ENCODE measurements at regions not wholly inside any gene's neighbourhood (a gene's known extent, or its start where the extent isn't known, plus 50 kb on each side); places are given as distances from the start of the nearest gene placed in this dataset.
A peak's percentile ranks its signal among the peaks of the same experiment; 100 is the strongest.

DNA sequence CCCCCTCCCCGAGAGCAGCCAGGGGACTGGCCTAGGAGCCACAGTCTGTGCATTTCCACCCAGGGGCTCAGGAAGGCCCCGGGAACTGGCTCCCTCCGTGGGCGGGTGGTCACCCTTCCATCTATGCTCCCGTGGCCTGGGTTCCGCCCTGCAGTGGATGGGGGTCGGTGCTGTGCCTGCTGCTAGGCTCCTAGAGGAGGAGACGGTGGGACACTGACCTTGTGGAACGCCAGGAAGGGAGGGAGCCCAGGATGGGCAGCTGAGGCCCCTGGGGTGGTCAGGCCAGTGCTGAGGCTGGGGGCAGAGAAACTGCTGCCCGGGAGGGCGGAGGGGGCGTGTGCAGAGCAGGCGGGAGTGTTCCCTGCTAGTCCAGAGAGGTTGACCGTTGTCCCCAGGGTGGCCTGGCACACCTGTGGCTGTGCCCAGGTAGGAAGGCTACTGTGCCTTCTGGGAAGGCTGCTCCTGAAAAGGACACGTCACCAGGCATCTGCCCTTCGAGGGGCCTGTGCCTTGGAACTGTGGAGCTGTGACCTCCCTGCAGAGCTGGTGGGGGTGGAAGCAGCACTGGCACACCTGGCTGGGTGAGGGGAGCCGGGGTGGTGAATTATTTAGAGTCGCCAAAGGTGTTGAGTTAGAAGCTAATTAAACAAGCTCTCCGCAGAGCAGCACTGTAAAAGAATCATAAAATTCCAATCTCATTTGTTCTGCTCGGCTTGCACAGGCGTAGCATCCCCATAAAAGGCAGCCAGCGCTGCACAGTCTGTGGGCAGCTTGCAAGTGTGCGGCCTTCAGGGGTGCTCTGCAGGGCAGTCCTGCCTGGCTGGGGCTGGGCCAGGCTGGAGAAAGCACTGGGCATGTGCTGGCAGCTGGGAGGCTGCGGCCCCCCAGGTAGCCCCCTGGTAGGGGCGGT is 145.1 kb downstream of the KIF26A start:
- H3F3A ChIP-seq (ENCODE audit: insufficient read depth, low read length, poor library complexity, severe bottlenecking): no peaks in the 10 kb centered on the region
- TF ChIP-seq, protein P1, sequence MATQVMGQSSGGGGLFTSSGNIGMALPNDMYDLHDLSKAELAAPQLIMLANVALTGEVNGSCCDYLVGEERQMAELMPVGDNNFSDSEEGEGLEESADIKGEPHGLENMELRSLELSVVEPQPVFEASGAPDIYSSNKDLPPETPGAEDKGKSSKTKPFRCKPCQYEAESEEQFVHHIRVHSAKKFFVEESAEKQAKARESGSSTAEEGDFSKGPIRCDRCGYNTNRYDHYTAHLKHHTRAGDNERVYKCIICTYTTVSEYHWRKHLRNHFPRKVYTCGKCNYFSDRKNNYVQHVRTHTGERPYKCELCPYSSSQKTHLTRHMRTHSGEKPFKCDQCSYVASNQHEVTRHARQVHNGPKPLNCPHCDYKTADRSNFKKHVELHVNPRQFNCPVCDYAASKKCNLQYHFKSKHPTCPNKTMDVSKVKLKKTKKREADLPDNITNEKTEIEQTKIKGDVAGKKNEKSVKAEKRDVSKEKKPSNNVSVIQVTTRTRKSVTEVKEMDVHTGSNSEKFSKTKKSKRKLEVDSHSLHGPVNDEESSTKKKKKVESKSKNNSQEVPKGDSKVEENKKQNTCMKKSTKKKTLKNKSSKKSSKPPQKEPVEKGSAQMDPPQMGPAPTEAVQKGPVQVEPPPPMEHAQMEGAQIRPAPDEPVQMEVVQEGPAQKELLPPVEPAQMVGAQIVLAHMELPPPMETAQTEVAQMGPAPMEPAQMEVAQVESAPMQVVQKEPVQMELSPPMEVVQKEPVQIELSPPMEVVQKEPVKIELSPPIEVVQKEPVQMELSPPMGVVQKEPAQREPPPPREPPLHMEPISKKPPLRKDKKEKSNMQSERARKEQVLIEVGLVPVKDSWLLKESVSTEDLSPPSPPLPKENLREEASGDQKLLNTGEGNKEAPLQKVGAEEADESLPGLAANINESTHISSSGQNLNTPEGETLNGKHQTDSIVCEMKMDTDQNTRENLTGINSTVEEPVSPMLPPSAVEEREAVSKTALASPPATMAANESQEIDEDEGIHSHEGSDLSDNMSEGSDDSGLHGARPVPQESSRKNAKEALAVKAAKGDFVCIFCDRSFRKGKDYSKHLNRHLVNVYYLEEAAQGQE (IDR thresholded peaks at IDR 0.05; ENCODE audit: borderline replicate concordance): no peak
- TF ChIP-seq MXI1 (conservative IDR thresholded peaks at IDR 0.05; ENCODE audit: poor library complexity, severe bottlenecking) (no peak), RAD21 (conservative IDR thresholded peaks at IDR 0.05) (no peak), EP300 (conservative IDR thresholded peaks at IDR 0.05; ENCODE audit: poor library complexity, severe bottlenecking) (no peak), POLR2AphosphoS5 (IDR thresholded peaks at IDR 0.05) (no peak), EZH2 (IDR thresholded peaks at IDR 0.05; ENCODE audit: borderline replicate concordance, insufficient read depth, low read length, poor library complexity, severe bottlenecking) (no peak), TAF1 (IDR thresholded peaks at IDR 0.05; ENCODE audit: low read depth) (no peak), SMC3 (conservative IDR thresholded peaks at IDR 0.05; ENCODE audit: poor library complexity) (no peak), CTCF (IDR thresholded peaks at IDR 0.05; ENCODE audit: poor library complexity, severe bottlenecking) (no peak)
- H2AFZ ChIP-seq (ENCODE audit: low read depth, low read length): no peak overlapping the region
- no peaks in the 10 kb centered on the region for H3K9me3 ChIP-seq (ENCODE audit: low read length)
- H3K79me2 ChIP-seq (replicated peaks; ENCODE audit: insufficient read depth, low read length): no peaks in the 10 kb centered on the region
- peak overlapping the region; percentile 64 for H3K27ac ChIP-seq (ENCODE audit: low read length)
- H3K9ac ChIP-seq (ENCODE audit: low read length): peak overlapping the region; percentile 43
- no peak overlapping the region for H3K4me2 ChIP-seq (ENCODE audit: low read length)
- no peaks in the 10 kb centered on the region for H3K36me3 ChIP-seq (ENCODE audit: insufficient read depth, low read length)
- H4K20me1 ChIP-seq (ENCODE audit: insufficient read depth): no peaks in the 10 kb centered on the region
- H3K4me3 ChIP-seq (ENCODE audit: low read length): no peak overlapping the region
- no peaks in the 10 kb centered on the region for H3K9me2 ChIP-seq (ENCODE audit: insufficient read depth, low read length)
- H3K27me3 ChIP-seq (ENCODE audit: insufficient read depth, low read depth, low read length): no peaks in the 10 kb centered on the region

GRCh38 chr14:104284107-104284592 is 145.8 kb downstream of the KIF26A start:
- no peak overlapping the region for H2AFZ ChIP-seq (ENCODE audit: low read depth, low read length)
- no peaks in the 10 kb centered on the region for H4K20me1 ChIP-seq (ENCODE audit: insufficient read depth)
- no peak overlapping the region for H3K4me2 ChIP-seq (ENCODE audit: low read length)
- no peaks in the 10 kb centered on the region for H3F3A ChIP-seq (ENCODE audit: insufficient read depth, low read length, poor library complexity, severe bottlenecking)
- TF ChIP-seq POLR2AphosphoS5 (IDR thresholded peaks at IDR 0.05): no peak
- no peak for TF ChIP-seq EZH2 (IDR thresholded peaks at IDR 0.05; ENCODE audit: borderline replicate concordance, insufficient read depth, low read length, poor library complexity, severe bottlenecking)
- TF ChIP-seq TAF1 (IDR thresholded peaks at IDR 0.05; ENCODE audit: low read depth): no peak
- TF ChIP-seq EP300 (conservative IDR thresholded peaks at IDR 0.05; ENCODE audit: poor library complexity, severe bottlenecking): no peak
- TF ChIP-seq SMC3 (conservative IDR thresholded peaks at IDR 0.05; ENCODE audit: poor library complexity): no peak
- TF ChIP-seq CTCF (IDR thresholded peaks at IDR 0.05; ENCODE audit: poor library complexity, severe bottlenecking): no peak
- TF ChIP-seq, protein P1 (IDR thresholded peaks at IDR 0.05; ENCODE audit: borderline replicate concordance): no peak
- TF ChIP-seq MXI1 (conservative IDR thresholded peaks at IDR 0.05; ENCODE audit: poor library complexity, severe bottlenecking): no peak
- peak overlapping the region; percentile 64 for H3K27ac ChIP-seq (ENCODE audit: low read length)
- no peak overlapping the region for H3K4me3 ChIP-seq (ENCODE audit: low read length)
- H3K36me3 ChIP-seq (ENCODE audit: insufficient read depth, low read length): no peaks in the 10 kb centered on the region
- H3K79me2 ChIP-seq (replicated peaks; ENCODE audit: insufficient read depth, low read length): no peaks in the 10 kb centered on the region
- no peaks in the 10 kb centered on the region for H3K9me2 ChIP-seq (ENCODE audit: insufficient read depth, low read length)
- H3K27me3 ChIP-seq (ENCODE audit: insufficient read depth, low read depth, low read length): no peaks in the 10 kb centered on the region
- H3K9me3 ChIP-seq (ENCODE audit: low read length): no peaks in the 10 kb centered on the region
- peak overlapping the region; percentile 43 for H3K9ac ChIP-seq (ENCODE audit: low read length)
